ENCODE measurements at regions not wholly inside any gene's neighbourhood (a gene's known extent, or its start where the extent isn't known, plus 50 kb on each side); places are given as distances from the start of the nearest gene placed in this dataset.

GRCh38 chr2:238989484-238989883 is 141.6 kb downstream of the TWIST2 start:
- ChIA-PET POLR2A (ENCODE audit: low non-redundant PET) (no interaction called here), CTCF (no interaction called here)
- Histone ChIP-seq H3K4me1 (ENCODE audit: insufficient read depth, low read length, poor library complexity, severe bottlenecking) (no peaks in the 10 kb centered on the region), H3K27me3 (replicated peaks; ENCODE audit: insufficient read depth, low read depth, low read length, poor library complexity) (no peaks in the 10 kb centered on the region), H3K4me3 (ENCODE audit: low read depth, low read length, poor library complexity, severe bottlenecking) (no peak overlapping the region), H3K27ac (ENCODE audit: low read depth, low read length, poor library complexity, severe bottlenecking) (no peak overlapping the region), H3K36me3 (ENCODE audit: insufficient read depth, low read length, poor library complexity, severe bottlenecking) (no peaks in the 10 kb centered on the region), H3K9me3 (ENCODE audit: low read depth, low read length, poor library complexity, severe bottlenecking) (no peaks in the 10 kb centered on the region)
- no TSS peak for BruUV-seq (replicated peaks)
- DNase-seq (ENCODE audit: low spot score), result no peak
- intact Hi-C loops (cut with micrococcal nuclease; ENCODE audit: unreplicated experiment), result no loop called here
- TF ChIP-seq, protein P1, sequence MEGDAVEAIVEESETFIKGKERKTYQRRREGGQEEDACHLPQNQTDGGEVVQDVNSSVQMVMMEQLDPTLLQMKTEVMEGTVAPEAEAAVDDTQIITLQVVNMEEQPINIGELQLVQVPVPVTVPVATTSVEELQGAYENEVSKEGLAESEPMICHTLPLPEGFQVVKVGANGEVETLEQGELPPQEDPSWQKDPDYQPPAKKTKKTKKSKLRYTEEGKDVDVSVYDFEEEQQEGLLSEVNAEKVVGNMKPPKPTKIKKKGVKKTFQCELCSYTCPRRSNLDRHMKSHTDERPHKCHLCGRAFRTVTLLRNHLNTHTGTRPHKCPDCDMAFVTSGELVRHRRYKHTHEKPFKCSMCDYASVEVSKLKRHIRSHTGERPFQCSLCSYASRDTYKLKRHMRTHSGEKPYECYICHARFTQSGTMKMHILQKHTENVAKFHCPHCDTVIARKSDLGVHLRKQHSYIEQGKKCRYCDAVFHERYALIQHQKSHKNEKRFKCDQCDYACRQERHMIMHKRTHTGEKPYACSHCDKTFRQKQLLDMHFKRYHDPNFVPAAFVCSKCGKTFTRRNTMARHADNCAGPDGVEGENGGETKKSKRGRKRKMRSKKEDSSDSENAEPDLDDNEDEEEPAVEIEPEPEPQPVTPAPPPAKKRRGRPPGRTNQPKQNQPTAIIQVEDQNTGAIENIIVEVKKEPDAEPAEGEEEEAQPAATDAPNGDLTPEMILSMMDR (conservative IDR thresholded peaks at IDR 0.05; ENCODE audit: low read depth, low read length), result no peak
- no peak for TF ChIP-seq EZH2 (IDR thresholded peaks at IDR 0.05; ENCODE audit: borderline replicate concordance, low read depth, low read length, poor library complexity, severe bottlenecking)

GRCh38 chr2:238994432-238994831 is 146.5 kb downstream of the TWIST2 start:
- Histone ChIP-seq H3K4me3 (ENCODE audit: low read depth, low read length, poor library complexity, severe bottlenecking) (no peak overlapping the region), H3K4me1 (ENCODE audit: insufficient read depth, low read length, poor library complexity, severe bottlenecking) (no peaks in the 10 kb centered on the region), H3K27me3 (replicated peaks; ENCODE audit: insufficient read depth, low read depth, low read length, poor library complexity) (no peaks in the 10 kb centered on the region), H3K36me3 (ENCODE audit: insufficient read depth, low read length, poor library complexity, severe bottlenecking) (no peaks in the 10 kb centered on the region), H3K9me3 (ENCODE audit: low read depth, low read length, poor library complexity, severe bottlenecking) (no peaks in the 10 kb centered on the region), H3K27ac (ENCODE audit: low read depth, low read length, poor library complexity, severe bottlenecking) (no peak overlapping the region)
- CTCF ChIA-PET, result no interaction called here
- intact Hi-C loops (cut with micrococcal nuclease; ENCODE audit: unreplicated experiment), result no loop called here
- POLR2A ChIA-PET (ENCODE audit: low non-redundant PET), result no interaction called here
- no TSS peak for BruUV-seq (replicated peaks)
- DNase-seq (ENCODE audit: low spot score), result no peak
- TF ChIP-seq, protein P1 (conservative IDR thresholded peaks at IDR 0.05; ENCODE audit: low read depth, low read length), result no peak
- no peak for TF ChIP-seq EZH2 (IDR thresholded peaks at IDR 0.05; ENCODE audit: borderline replicate concordance, low read depth, low read length, poor library complexity, severe bottlenecking)

DNA sequence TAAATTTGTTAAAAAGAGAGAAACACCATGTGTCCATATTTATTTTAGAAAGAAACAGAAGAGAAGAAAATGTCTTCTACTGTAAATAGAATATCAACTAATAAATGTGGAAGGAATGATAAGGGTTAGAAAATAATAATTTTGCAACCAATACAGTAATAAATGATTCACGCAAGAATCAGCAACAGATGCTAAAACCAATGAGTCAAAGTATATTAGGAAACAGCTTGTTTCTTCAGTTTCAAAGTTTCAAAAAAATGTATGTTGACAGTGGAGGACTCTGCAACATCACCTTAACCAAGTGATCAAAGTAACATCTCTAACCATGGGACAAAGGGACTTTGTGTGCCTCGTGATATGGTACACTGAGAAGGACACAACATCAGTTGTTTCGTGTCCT is 147.0 kb downstream of the TWIST2 start:
- Histone ChIP-seq H3K9me3 (ENCODE audit: low read depth, low read length, poor library complexity, severe bottlenecking) (no peaks in the 10 kb centered on the region), H3K27me3 (replicated peaks; ENCODE audit: insufficient read depth, low read depth, low read length, poor library complexity) (no peaks in the 10 kb centered on the region), H3K36me3 (ENCODE audit: insufficient read depth, low read length, poor library complexity, severe bottlenecking) (no peaks in the 10 kb centered on the region), H3K4me1 (ENCODE audit: insufficient read depth, low read length, poor library complexity, severe bottlenecking) (no peaks in the 10 kb centered on the region), H3K4me3 (ENCODE audit: low read depth, low read length, poor library complexity, severe bottlenecking) (no peak overlapping the region), H3K27ac (ENCODE audit: low read depth, low read length, poor library complexity, severe bottlenecking) (no peak overlapping the region)
- no peak for DNase-seq (ENCODE audit: low spot score)
- no TSS peak for BruUV-seq (replicated peaks)
- TF ChIP-seq, protein P1 (conservative IDR thresholded peaks at IDR 0.05; ENCODE audit: low read depth, low read length), result no peak
- TF ChIP-seq EZH2 (IDR thresholded peaks at IDR 0.05; ENCODE audit: borderline replicate concordance, low read depth, low read length, poor library complexity, severe bottlenecking), result no peak
- ChIA-PET POLR2A (ENCODE audit: low non-redundant PET) (no interaction called here), CTCF (no interaction called here)
- intact Hi-C loops (cut with micrococcal nuclease; ENCODE audit: unreplicated experiment), result no loop called here

Data from A673 (cell line).